GM18909 (cell line): ENCODE measurements at regions not wholly inside any gene's neighbourhood (a gene's known extent, or its start where the extent isn't known, plus 50 kb on each side); places are given as distances from the start of the nearest gene placed in this dataset.
"Not testable (repeated sequence)": the region's sequence is repeated elsewhere in the genome, so short reads cannot be mapped to it uniquely, and the experiment has no call there.

Source experiments
- ATAC-seq: cut with Tn5 transposase; IDR thresholded peaks from one replicate; pipeline ENCODE4 v1.9.1; 2021; ENCODE audit warnings: mild to moderate bottlenecking; ENCODE audit not compliant: unreplicated experiment, poor library complexity

DNA sequence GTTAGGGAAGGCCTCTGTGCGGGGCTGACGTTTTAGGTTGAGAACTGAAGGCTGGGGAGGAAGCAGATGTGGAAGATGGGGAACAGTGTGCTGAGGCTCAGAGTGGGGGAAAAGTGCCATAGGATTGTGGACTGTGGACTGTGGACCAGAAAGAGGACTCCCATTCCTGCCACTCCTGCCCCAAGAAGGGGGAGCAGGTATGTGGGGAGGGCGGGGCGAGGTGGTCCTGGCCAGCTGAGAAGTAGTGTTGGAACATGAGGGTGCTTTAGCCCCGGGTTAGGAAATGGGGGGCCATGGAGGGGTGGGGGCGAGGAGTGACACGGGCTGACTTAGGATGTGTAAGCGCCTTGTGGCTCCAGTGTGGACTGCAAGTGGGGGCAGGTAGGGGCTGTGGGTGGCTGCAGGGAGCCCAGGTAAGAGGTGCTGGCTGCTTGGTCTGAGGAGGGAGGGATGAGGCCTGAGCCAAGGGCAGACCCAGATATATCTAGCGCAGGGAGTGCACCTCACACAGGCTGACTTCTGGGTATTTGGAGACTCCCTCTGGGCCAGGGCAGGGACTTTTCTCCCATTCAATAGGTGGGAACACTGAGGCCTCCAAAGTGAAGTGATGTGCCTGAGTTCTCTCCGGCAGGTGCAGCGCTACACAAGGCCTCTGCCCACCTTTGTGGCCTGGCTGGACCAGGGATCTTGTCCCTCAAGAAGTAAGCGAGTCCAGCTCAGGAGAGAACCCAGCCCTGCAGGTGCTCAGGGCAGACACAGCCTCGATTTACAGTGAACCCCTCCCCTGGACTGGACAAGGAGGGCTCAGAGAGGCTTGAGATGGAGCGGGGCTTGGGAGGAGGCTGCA lies 76.6 kb upstream of the TOX2 start:
- ATAC-seq = no peak

DNA sequence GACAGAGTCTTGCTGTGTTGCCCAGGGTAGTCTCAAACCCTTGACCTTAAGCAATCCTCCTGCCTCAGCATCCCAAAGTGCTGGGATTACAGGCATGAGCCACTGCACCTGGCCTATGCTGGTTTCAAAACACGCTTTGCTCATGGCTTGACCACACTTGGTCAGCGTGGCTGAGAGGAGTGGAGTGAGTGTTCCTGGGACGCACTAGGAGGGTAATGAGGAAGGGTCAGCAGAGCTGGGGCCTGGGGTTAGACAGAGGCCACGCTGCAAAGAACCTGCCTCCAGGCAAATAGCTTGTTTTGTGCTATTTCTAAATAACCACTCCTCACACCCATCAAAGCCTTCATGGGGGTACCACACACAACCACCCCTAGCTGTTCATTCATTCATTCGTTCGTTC lies 77.9 kb upstream of the TOX2 start:
- no peak for ATAC-seq

DNA sequence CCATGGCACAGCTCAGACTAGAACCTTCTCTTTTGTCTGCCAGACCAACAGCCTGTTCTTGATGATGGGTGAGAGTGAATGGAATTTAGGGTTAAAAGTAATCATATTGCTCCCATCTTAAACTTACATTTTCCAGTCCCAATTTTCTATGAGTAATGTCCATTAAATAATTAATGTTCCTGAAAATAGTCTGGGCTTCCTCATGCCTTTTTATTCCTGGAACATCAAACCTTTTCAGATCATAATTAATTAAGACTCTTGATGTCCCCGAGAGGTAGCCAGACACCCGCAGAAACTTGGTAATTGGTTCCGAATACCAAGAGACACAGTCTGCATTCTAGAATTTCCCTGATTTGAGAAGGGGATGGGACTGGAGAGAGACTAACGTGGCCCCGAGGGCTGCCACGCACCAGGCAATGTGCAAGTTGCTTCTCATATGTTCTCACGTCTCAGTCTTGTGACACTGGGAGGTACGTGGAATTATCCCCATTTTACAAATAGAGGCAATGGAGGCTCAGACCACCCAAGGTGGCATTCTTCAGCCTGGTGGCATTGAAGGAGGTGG lies 78.6 kb upstream of the TOX2 start:
- ATAC-seq = no peak

DNA sequence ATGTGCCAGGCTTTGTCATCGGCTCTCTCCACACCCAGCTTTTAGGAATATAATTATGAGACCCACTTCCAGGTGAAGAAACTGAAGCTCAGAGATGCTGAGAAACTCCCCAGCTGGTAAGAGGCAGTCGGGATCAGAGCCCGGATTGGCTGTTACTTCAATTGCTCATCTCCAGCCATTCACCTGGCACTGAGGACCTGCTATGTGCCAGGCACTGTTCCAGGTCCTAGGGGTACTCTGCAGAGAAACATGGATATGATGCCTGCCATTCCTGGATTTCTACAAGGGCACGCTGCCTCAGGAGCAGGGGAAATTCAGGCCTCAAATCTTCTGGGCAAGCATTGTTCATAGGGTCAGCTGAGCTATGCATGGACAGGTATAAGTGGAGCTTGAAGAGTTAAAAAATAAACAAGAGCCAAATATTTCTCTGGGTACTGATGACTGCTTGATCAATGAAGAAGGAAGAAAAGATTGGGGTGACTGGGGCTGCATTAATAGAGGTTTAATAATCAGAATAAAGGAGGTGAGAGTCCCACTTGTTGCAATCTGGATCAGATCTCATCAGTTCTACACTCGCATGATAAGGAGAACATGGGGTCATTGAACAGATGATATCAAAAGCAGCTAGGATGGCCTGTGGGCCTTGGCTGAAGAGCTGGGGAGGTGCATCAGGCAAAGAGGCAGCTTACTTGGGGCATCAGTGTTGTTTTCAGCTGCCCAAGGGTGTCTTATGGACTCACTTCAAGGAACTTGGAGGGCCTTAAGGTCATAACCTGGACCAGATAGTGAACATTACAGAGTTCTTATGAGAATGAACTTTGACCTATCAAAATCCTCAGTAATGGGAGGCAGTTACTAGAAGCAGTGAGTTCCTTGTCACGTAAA lies 80.9 kb upstream of the TOX2 start:
- no peak for ATAC-seq

DNA sequence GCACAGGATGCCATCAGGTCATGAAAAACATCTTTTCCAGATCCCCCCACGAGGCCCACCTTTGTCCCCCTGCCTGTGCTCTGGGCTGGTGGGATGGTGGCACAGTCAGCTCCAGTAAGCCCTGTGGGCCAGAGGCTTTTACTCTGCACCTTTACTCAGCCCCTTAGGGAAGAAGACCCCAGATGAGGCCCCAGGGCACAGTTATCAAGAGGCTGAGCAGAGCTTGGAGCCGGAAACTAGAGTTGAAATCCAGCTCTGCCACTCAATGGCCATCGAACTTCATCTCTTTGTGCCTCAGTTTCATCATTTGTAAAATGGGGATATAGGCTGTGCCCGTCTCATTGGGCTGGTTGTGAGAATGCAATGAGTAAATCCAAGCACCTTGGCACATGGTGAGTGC lies 81.7 kb upstream of the TOX2 start:
- no peak for ATAC-seq

DNA sequence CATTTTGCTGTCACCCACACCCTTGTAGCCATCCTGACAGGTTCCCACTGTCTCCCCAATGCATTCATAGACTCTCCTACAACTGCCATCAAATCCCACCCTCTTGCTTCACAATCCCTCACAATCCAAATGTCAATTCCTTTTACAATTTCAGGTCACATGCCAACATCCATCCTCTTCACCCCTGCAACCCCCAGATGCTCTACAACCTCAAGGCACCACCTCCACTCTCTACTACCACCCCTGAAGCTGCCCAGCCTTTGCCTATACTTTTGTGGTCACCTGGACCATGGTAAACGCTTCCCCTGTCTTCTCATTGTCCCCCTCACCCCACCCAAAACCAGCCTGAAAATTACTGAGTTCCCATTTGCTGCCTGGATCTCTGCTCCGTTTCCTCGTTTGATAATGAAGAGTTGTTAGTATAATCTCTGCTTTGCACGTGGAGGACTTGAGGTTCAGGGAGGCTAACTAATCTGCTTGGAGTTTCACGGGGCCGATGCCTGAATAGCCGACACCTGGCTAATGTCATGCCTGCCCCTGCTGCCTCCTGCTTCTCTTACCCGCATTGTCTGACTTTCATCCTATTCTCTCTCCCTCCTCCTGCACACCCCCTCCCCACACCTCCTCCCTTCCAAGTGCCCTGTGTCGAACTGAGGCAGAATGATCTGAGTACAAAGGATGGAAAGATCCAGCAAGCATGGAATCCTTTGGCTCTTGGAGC lies 82.4 kb upstream of the TOX2 start:
- no peak for ATAC-seq

DNA sequence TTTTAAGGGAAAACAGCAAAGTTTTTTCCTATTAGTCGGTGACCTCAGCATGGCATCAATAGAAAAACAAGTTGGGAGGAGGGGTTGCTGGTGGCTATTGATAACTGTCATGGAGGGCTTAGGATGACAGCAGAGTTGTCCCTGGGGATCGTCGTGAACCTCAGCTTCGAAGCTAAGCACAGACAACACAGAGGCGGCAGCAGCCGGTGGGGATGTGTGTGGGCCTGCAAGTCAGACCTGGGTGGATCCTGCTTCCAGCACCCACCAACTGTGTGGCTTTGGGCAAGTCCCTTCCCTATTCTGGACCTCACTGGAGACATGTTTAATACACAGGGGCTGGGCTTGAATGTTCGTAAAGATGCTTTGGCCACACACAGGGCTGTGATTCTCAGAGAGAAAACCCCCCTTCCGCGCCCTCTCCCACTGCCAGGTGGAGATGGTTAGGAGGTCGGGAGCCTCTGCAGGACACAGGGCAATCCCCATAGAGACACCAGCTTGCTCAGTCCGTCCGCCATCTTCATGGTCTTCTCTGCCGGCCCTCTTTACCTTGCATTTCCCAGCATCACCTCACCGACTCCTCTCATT lies 83.1 kb upstream of the TOX2 start:
- no peak for ATAC-seq

DNA sequence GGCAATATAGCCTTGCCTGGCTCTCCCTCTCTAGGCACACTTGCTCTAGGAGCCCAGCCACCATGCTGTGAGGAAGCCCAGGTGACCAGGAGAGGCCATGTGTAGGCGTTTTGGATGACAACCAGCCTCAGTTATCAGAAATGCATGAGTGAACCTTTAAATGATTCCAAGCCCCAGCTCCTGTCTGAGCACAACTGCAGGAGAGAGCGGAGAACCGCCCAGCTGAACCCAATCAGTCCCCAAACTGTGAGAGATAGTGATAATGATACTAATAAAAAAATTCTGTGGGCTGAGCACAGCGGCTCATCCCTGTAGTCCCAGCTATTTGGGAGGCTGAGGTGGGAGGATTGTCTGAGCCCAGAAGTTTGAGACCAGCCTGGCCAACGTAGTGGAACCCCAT lies 83.8 kb upstream of the TOX2 start:
- ATAC-seq = no peak

DNA sequence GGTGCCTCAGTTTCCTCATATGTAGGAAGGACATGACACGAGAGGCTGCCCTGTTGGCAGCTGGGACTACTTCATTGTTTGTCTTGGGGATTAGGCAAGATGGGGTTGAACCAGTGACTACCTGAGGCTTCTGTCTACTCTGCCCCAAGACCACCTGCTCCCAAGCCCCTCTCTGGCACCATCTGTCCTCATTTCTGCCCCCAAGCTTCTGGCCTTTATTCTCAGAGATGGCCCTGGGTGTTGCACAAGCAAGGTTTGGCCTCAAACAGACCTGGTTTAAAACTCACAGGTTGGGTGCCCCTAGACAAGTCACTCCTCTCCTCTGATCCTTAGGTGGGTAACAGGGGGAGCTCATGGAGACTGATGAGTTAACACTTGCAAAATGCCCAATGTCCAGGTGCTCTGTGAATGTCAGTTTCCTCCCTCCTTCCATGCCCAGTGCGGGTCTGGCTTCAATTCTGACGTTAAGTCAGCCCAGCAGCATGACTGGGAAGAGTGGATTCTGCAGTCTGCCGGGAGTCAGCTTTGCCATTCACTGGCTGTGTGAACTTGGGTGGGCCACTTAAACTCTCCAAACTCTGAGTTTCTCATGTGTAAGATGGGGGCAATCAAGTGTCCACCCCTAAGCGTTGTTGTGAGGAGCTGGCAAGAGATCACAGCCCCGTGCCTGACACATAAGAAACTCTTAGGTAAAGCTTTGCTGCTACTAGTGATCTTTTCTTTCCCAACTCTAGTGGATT lies 84.5 kb upstream of the TOX2 start:
- no peak for ATAC-seq

DNA sequence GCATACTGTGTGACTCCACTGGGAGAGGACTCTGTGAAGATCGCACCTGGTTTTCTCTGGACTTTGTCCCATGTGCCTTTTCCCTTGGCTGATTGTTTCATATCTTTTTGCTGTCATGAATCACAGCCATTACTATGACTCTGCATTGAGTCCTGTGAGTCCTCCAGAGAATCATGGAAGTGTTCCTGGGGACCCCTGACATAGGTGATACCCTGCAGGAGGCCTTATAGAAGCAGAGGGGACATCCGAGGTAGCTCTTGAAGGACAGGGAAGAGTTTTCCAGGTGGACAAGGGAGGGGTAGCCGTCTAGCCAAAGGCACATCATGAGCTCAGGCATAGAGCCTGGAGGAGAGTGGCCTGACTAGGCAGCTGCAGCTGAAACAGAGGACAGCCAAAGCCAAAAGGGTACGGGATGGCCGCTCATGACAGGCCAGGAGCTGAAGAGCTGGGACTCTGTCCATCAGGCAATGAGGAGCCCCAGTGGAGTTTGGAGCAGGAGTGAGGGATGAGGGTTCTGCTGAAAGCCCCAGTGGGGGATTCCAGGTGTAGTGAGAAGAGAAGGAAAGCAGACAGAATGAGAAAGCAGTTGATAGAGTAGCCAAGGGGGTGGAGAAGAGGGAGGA lies 86.6 kb upstream of the TOX2 start:
- ATAC-seq = no peak

DNA sequence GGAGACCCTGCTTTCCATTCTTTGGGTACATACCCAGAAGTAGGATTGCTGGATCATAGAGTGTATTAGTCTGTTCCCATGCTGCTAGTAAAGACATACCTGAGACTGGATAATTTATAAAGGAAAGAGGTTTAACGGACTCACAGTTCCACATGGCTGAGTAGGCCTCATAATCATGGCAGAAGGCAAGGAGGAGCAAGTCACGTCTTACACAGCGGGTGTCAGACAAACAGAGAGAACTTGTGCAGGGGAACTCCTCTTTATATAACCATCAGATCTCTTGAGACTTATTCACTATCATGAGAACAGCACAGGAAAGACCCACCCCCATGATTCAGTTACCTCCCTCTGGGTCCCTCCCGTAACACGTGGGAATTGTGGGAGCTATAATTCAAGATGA lies 87.7 kb upstream of the TOX2 start:
- not testable (repeated sequence) for ATAC-seq

DNA sequence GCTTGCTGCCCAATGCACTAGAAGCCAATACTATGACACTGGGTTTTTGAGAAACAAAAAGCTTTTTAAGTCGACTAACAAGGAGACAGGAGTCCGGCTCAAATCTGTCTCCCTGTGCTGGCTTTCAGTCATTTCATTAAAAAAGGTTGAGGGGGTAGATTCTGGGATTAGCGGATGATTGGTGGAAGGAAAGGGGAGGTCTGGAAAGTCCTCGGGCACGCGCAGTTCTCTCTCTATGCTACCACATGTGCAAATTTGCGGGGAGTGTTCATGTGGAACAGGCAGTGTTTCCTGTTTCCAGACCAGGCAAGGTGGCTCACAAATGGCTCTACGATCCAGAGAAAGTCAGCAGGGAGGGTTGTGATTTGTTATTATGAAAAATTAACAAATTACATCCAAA lies 89.1 kb upstream of the TOX2 start:
- ATAC-seq = no peak

DNA sequence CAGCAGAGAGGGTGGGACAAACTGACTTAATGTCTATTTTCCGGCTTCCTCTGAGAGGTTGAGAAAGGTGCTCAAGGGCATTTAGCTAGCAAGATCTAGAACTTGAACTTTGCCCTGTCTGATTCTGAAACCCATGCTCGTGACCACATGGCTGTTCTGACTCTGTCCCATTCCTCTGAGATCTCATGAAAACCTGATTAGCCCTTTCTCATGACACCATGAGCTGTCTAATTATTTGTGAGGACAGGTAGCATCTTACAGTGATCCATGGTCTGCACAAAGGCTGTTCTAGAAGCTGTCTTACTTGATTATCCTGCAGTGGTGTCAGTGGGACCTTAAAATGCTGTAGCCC lies 89.6 kb upstream of the TOX2 start:
- ATAC-seq = no peak

DNA sequence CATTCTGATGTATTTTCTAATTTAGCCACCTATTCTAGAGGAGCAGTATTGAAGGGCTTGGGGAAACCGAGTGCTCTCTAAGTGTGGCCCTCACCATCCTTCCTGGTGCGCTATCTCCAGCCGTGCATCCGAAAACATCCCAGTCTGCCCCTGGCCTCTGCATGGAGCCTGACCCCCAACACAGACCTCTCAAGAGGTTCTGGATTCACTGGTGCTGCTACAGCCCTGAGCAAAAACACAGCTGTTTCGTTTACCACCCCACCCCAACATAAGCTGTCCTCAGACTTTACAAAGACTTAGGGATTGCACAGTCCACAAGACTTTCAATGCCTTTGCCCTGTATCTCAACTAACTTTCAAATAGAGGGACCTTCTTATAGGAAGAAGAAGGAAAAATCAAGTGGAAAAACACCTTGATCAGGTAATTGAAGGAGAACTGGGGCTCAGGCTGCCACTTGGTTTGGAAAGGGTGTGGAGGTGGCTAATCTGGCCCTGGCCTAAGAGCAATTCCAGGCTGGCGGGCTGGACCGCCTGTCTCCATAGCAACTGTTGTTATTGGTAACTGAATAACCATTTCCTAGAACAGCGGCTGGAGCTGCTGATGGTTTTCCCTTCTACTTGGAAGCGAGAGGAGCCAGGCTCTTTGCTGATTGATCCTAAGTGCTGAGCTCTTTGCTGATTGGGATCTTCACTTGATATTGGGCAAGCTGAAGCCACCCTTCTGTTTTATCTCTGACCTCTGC lies 90.2 kb upstream of the TOX2 start:
- ATAC-seq = no peak

DNA sequence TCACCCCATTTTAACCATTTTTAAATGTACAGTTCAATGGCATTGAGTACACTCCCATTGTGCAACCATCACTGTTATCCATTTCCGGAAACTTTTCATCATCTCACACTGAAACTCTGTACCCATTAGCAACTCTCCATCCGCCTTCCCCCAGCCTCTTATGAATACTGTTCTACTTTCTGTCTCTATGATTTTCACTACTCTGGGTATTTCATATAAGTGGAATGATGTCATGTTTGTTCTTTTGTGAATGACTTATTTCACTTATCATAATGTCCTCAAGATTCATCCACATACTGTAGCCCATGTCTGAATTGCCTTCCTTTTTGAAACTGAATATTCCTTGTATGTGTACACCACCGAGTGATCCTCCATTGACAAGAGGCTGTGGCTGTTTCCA lies 92.9 kb upstream of the TOX2 start:
- no peak for ATAC-seq

DNA sequence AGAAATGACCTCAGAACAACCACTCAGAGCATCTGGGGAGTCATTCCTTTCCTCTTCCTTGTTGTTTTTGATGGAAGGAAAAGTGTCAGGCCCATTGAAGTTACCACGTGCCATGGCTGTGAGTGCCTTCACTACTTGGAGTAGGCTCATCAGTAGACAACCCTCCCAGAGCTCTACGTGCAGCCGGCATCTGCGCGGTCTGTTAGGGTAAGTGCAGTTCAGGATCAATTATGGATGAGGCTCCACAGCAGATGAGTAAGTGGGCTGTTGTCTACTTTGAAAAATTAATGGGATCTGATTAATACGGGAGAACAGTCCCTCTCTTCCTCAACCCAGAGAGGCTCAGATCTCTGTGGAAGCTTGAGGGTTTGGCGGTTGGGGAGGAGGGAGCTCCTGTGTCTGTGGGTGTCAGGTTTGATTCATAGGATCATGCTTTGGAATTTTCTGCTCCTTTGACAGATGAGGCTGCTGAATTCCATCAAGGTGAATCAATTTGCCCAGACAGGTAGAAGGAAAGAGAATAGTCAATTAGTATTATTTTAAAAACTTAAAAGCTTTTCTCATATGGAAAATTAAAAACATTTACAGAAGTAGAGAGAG lies 93.8 kb upstream of the TOX2 start:
- no peak for ATAC-seq

DNA sequence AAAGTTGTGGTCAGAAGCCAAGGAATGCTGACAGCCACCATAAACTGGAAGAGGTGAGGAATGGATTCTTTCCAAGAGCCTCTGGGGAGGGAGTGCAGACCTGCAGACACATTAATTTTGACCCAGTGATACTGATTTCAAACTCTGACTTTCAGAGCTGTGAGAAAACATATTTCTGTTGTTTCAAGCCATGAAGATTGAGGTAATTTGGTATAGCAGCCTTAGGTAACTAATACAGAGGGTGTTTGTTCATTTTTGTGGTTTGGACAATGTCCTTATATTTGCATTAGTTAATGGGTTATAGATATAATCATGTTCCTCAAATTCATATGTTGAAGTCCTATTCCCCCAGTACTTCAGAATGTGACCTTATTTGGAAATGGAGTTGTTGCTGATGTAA lies 85.4 kb upstream of the GTSF1L start:
- no peak for ATAC-seq

DNA sequence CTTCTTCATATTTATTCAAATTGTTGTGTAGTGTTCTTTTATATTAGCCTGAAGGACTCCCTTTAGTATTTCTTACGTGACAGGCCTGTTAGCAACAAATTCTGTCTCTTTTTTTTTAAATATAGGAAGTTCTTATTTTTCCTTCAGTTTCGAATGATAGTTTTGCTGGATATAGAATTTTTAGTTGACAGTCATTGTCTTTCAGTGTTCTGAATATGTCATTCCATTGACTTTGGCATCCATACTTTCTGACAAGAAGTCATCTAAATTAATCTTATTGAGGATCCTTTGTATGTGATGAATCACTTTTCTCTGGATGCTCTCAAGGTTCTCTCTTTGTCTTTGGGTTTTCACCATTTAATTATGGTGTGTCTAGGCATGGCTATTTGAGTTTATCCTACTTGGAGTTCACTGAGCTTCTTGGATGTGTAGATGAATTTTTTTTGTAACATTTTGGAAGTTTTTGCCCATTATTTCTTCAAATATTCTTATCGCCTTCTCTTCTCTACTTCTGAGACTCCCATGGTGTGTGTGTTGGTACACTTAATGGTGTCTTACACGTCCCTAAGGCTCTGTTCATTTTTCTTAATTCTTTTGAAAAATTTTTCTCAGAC lies 82.5 kb upstream of the GTSF1L start:
- ATAC-seq = no peak
